ENCODE measurements at regions not wholly inside any gene's neighbourhood (a gene's known extent, or its start where the extent isn't known, plus 50 kb on each side); places are given as distances from the start of the nearest gene placed in this dataset.

GRCh38 chr9:16060436-16061129, 507.7 kb downstream of the CCDC171 start:
- no peak for TF ChIP-seq EZH2phosphoT487 (IDR thresholded peaks at IDR 0.05; ENCODE audit: borderline replicate concordance, low read depth, low read length)
- TF ChIP-seq, protein P1, sequence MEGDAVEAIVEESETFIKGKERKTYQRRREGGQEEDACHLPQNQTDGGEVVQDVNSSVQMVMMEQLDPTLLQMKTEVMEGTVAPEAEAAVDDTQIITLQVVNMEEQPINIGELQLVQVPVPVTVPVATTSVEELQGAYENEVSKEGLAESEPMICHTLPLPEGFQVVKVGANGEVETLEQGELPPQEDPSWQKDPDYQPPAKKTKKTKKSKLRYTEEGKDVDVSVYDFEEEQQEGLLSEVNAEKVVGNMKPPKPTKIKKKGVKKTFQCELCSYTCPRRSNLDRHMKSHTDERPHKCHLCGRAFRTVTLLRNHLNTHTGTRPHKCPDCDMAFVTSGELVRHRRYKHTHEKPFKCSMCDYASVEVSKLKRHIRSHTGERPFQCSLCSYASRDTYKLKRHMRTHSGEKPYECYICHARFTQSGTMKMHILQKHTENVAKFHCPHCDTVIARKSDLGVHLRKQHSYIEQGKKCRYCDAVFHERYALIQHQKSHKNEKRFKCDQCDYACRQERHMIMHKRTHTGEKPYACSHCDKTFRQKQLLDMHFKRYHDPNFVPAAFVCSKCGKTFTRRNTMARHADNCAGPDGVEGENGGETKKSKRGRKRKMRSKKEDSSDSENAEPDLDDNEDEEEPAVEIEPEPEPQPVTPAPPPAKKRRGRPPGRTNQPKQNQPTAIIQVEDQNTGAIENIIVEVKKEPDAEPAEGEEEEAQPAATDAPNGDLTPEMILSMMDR (conservative IDR thresholded peaks at IDR 0.05; ENCODE audit: low read length): no peak
- no peaks in the 10 kb centered on the region for H3K9me2 ChIP-seq (ENCODE audit: insufficient read depth, low read length)
- H3K4me2 ChIP-seq (ENCODE audit: low read length): no peak overlapping the region
- no TSS peak for BruUV-seq (replicated peaks)
- no peaks in the 10 kb centered on the region for H3K4me1 ChIP-seq (ENCODE audit: insufficient read depth, low read length, poor library complexity, severe bottlenecking)
- no peaks in the 10 kb centered on the region for H3K79me2 ChIP-seq (ENCODE audit: insufficient read depth, low read depth, low read length)
- H2AFZ ChIP-seq (ENCODE audit: low read length): no peak overlapping the region
- intact Hi-C loops (cut with micrococcal nuclease; ENCODE audit: unreplicated experiment): no loop called here
- no peaks in the 10 kb centered on the region for H3K9me3 ChIP-seq (ENCODE audit: low read length)
- CTCF ChIA-PET (ENCODE audit: unreplicated experiment): no interaction called here
- H4K20me1 ChIP-seq (ENCODE audit: insufficient read depth, low read length): no peaks in the 10 kb centered on the region
- POLR2A ChIA-PET: no interaction called here
- no peak overlapping the region for H3K27ac ChIP-seq (ENCODE audit: low read depth, low read length, poor library complexity, severe bottlenecking)
- no peak for DNase-seq (ENCODE audit: low spot score)
- no peaks in the 10 kb centered on the region for H3K36me3 ChIP-seq (ENCODE audit: insufficient read depth, low read length)
- H3K4me3 ChIP-seq (ENCODE audit: low read depth, low read length, poor library complexity, severe bottlenecking): no peak overlapping the region

- H3K79me2 ChIP-seq (ENCODE audit: insufficient read depth, low read depth, low read length): no peaks in the 10 kb centered on the region
- no peak overlapping the region for H3K4me2 ChIP-seq (ENCODE audit: low read length)
- intact Hi-C loops (cut with micrococcal nuclease; ENCODE audit: unreplicated experiment): no loop called here
- BruUV-seq (replicated peaks): no TSS peak
- H3K9me3 ChIP-seq (ENCODE audit: low read length): no peaks in the 10 kb centered on the region
- H3K9me2 ChIP-seq (ENCODE audit: insufficient read depth, low read length): no peaks in the 10 kb centered on the region
- TF ChIP-seq, protein P1 (conservative IDR thresholded peaks at IDR 0.05; ENCODE audit: low read length): no peak
- no peak for TF ChIP-seq EZH2phosphoT487 (IDR thresholded peaks at IDR 0.05; ENCODE audit: borderline replicate concordance, low read depth, low read length)
- no peaks in the 10 kb centered on the region for H3K4me1 ChIP-seq (ENCODE audit: insufficient read depth, low read length, poor library complexity, severe bottlenecking)
- H3K27ac ChIP-seq (ENCODE audit: low read depth, low read length, poor library complexity, severe bottlenecking): no peak overlapping the region
- H2AFZ ChIP-seq (ENCODE audit: low read length): no peak overlapping the region
- CTCF ChIA-PET (ENCODE audit: unreplicated experiment): no interaction called here
- POLR2A ChIA-PET: interaction anchor here (0.7 kb wide), 1 partner anchor 61 kb away, joined by 3 read pairs; no protein-coding TSS in a partner anchor
- H4K20me1 ChIP-seq (ENCODE audit: insufficient read depth, low read length): no peaks in the 10 kb centered on the region
- no peak overlapping the region for H3K4me3 ChIP-seq (ENCODE audit: low read depth, low read length, poor library complexity, severe bottlenecking)
- DNase-seq (ENCODE audit: low spot score): no peak
- H3K36me3 ChIP-seq (ENCODE audit: insufficient read depth, low read length): no peaks in the 10 kb centered on the region
Measured at GRCh38 chr9:16062542-16063240, 509.8 kb downstream of the CCDC171 start.

GRCh38 chr9:16063241-16063591, 510.4 kb downstream of the CCDC171 start:
- H3K4me2 ChIP-seq (ENCODE audit: low read length): no peak overlapping the region
- CTCF ChIA-PET (ENCODE audit: unreplicated experiment): no interaction called here
- intact Hi-C loops (cut with micrococcal nuclease; ENCODE audit: unreplicated experiment): no loop called here

More at GRCh38 chr9:16063241-16063591, 510.4 kb downstream of the CCDC171 start:
- no peak for TF ChIP-seq EZH2phosphoT487 (IDR thresholded peaks at IDR 0.05; ENCODE audit: borderline replicate concordance, low read depth, low read length)
- TF ChIP-seq, protein P1 (conservative IDR thresholded peaks at IDR 0.05; ENCODE audit: low read length): no peak
- H3K9me2 ChIP-seq (ENCODE audit: insufficient read depth, low read length): no peaks in the 10 kb centered on the region
- no peaks in the 10 kb centered on the region for H3K4me1 ChIP-seq (ENCODE audit: insufficient read depth, low read length, poor library complexity, severe bottlenecking)
- H3K9me3 ChIP-seq (ENCODE audit: low read length): no peaks in the 10 kb centered on the region
- H3K36me3 ChIP-seq (ENCODE audit: insufficient read depth, low read length): no peaks in the 10 kb centered on the region
- no peak overlapping the region for H3K27ac ChIP-seq (ENCODE audit: low read depth, low read length, poor library complexity, severe bottlenecking)
- no peaks in the 10 kb centered on the region for H4K20me1 ChIP-seq (ENCODE audit: insufficient read depth, low read length)
- no peak overlapping the region for H2AFZ ChIP-seq (ENCODE audit: low read length)
- DNase-seq (ENCODE audit: low spot score): no peak
- H3K79me2 ChIP-seq (ENCODE audit: insufficient read depth, low read depth, low read length): no peaks in the 10 kb centered on the region
- BruUV-seq (replicated peaks): no TSS peak
- no peak overlapping the region for H3K4me3 ChIP-seq (ENCODE audit: low read depth, low read length, poor library complexity, severe bottlenecking)
- POLR2A ChIA-PET: no interaction called here
